ENCODE measurements at regions not wholly inside any gene's neighbourhood (a gene's known extent, or its start where the extent isn't known, plus 50 kb on each side); places are given as distances from the start of the nearest gene placed in this dataset.
"Not testable (repeated sequence)": the region's sequence is repeated elsewhere in the genome, so short reads cannot be mapped to it uniquely, and the experiment has no call there.

DNA sequence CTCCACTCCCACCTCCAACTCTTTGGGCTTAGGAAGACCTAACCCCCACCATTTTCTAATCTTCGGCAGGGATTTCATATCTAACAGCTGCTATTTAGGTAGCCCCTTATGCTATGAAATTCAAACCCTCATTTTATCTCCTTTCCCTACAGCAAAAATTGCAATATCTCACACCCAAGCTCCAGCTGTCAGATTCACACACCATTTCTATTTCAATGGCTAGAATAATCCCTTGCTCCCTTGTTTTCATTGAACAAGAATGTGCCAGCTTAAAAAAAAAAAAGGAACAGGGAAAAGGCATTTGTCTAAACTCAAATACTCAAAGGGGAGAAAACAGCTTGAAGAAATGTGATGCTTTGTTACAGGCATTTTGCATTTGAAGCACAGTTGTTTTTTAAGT lies 850.6 kb upstream of the ACVR2A start:
- no peak for DNase-seq

DNA sequence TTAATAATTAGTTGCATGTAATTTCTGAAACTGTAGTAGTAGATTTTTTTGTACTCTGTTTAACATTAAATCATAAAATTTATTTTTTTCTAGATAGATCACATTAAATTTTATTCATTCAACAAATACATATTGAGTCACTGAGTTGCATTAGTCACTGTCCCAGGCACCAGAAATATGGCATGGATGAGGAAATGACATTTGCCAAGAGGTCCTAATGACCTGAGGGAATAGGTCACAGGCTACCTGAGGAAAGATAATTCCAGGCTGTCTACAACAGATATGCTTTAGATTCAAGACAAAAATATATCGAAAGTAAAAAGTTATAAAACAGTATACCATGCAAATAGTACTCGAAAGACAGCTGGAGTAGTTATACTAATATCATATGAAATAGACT lies 852.4 kb upstream of the ACVR2A start:
- no peak for DNase-seq

DNA sequence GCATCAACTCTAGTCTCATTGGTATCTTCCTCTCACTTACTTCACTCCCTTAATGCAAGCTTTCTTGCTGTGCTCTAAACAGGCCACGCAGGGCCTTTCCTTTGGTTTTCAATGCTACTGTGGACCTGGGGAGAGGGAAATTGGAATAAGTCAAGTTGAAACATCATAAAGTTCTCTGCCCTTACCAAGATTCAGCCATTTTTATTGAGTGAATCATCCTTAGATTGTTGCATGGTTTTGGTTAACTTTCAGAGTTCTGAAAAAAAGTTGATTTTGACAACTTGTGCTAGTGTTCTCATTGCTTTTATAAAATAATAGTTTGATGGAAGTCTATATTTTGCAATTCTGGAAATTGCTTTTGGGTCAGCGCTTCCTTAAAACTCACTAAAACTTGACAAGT lies 852.8 kb upstream of the ACVR2A start:
- DNase-seq, result no peak

DNA sequence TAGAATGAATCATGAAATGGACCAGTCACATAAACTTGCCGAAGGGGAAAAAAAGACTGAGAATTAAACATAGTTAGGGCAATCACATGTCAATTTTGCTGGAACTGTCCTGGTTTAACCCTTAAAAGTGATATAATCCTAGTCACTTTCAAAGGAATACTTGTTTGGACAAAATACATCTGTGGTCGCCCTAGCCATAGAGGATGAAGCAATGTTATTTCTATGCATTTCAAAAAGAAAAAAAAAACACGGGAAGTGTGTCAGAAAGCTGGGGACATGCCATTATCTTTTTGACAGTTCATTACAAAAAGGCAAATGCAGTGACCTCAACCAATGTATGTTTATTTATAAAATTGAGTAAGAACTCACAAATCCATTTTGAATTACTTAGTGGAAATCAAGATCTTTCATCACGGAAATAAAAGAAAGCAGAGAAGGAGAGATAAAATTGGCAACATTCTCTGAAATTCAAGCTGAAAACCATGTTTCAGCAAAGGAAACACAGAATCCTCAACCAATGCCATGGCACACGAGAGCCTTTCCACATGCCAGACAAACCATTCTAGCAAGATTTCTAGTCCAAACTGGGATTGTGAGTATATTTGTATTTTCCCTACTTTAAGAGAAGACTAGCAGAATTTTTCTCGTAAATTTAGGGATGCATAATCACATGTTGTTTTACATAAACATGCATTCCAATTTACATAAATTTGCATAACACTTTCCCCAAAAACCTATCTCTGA lies 854.3 kb upstream of the ACVR2A start:
- DNase-seq, result no peak

DNA sequence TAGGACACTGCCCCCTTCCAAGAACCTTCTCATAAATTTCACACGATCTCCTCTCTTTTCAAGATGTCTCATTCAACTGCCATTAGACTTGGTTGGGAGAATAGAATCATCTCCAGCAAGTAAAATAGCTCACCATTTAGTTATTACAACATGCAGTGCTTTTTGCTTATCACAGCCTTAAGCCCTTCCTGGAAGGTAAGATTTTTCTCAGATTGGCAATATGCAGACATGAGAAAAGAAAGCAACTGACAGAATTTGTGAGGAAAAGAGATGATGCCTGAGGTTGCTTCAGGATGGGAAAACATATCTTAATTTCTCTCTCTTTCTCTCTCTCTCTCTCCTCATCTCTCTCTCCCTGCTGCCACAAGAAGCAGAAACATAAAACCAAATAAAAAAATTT lies 855.1 kb upstream of the ACVR2A start:
- no peak for DNase-seq

DNA sequence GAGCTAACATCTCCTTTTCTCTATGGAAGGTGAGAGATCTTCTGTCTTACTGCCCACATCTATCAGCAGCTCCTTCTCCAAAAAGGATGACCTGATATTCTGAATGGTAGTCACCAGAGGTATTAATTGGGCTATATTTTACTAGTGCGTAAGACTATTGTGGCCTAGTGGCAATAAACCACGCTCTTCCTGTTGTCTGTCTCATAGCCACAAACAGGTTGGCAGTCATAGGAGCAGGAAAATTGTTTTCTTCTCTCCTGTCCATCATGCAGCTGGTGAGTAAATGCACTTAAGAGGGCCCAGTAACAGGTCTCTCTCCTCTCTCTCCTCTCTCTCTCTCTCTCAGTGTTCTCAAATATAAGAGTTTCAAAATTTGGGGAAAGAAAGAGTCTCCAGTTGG lies 856.8 kb upstream of the ACVR2A start:
- no peak for DNase-seq

DNA sequence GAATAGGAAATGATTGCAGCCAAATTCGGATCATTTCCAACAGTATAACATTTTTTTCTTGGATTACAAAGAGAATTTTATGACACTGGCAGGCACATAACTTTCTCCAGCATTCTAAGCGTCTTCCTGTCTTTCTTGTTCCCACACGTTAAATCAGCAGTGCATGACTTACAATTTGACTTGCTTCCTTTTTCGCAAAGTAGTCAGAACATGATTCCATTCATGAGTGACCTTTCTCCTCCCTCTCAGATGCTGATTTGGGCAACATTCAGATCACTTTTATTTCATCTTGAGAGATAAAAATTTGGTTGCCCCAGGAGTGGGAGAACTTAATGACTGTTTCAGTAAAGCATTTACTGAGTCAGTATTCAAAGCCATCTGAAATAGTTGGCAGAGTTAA lies 858.7 kb upstream of the ACVR2A start:
- no peak for DNase-seq

DNA sequence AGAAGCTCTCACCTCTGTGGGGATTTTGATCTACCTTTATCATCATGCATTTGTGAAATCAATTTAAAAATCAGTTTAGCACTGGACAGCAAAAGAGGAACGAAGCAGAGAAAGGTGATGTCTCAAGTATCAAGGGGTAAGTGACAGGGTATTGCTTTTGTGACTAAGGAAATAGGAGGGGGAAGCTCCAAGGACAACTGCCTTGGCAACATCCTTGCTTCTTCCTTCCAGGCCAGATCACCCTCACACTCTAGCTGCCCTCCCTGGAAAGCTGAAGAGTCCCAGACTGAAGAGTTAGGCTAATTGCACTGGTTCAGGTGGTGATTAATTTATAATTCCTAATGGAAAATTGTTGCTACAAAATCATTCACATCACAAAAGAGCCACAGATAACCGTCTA lies 859.1 kb upstream of the ACVR2A start:
- DNase-seq, result no peak

DNA sequence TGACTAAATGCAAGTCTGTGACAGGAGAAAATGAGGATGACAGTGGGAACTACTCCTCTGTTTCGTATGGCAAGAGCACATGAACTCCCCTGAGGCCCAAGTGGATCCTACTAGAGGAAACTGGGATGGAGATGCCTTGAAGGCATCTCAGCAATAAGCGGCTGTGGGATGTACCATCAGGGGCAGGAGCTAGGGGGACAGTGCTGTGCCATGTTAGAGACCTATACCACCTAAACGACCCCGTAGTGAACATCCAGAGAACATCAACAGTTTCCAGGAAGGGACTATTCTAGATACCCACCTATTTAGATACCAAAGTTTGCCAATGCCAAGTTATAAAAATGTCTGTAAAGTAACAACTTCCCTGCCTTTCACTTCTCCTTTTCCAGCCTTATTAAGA lies 860.8 kb upstream of the ACVR2A start:
- no peak for DNase-seq

DNA sequence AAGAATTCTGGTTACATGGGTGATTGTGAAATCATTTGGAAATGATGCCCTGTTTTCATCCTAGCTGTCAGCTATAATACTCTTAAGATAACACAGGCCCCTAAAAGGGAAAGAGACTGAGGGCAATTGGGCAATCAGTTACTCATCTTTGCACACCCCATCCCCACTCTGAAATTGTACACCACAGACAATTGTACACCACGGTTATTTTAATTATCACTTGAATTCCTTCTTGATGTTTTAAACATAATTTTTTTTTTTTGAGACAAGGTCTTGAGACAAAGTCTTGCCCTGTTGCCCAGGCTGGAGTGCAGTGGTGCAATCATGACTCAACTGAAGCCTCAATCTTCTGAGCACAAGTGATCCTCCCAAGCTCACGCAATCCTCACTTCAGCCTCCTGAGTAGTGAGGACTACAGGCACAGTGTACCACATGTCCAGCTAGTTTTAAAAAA lies 862.4 kb upstream of the ACVR2A start:
- no peak for DNase-seq

DNA sequence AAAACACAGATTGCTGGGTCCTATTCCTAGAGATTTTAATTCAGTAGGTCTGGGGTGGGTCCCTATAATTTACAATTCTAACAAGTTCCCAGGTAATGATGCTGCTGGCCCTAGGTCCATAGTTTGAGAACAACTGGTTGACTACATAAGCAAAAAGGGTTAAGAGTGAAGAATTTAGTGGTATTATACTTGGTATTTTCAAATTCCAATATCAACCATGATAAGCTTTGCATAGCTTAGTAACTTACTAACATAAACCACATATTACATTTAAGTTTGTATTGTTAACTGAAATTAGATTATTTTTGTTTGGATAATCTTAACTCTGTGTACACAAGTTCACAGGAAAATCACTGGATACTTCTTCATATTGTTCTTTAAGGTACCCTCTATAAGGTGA lies 862.9 kb upstream of the ACVR2A start:
- DNase-seq, result no peak

DNA sequence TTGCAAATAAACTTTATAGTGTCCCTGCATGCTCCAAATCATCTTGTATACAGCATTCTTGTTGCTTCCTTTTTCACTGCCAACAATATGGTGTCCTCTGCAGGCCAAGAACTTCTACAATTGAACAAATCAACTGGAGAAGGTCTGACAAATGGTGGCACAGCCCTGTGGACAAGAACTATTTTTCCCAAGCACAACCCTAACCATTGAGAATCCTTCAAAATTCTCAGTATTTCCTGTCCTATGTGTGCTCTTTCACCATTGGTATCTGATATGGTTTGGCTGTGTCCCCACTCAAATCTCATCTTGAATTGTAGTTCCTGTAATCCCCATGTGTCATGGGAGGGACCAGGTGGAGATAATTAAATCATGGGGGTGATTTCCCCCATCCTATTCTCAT lies 865.1 kb upstream of the ACVR2A start:
- no peak for DNase-seq

DNA sequence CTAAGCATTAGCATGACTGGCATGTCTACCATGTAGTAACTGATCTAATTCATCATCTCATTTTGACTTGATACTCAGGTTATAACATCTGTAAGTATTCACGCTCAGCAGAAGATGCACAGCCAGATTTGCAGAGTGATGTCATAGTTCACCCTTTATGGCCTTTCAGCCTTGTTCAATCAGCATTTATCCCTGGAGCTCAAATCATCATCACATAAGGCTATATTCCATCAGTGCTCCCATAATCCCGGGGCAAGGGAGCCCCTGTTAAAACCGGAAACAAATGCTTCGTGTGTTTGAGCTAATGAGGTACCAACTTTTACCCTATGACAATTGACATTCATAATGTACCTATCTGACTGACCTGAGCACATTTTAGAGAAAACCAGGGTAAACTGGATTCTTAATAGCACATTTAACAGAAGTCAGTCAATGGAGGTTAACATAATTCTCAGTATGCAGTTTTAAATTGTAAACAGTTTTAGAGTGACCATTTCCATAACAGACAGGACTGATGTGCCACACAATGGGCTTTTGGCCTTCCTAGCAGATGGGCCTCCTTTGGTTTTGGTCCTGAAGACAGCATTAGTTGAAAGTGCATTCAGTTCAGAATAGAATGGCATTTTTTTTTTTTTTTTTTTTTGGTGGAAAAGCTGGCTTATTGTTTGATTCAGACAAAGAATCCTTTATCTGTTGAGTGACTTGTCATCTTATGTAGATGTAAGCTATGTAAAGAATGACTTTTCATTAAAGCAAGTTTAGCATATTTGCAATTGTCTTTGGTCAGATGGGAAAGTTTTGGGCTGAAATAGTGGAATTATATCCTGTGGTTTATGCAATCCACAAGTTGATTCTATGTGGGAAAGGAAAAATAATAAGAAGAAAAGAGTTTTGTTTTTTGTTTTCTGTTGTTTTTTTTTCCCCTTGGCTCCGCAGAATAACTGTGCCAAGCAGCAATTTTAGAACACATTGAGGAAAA lies 866.0 kb upstream of the ACVR2A start:
- DNase-seq, result no peak

DNA sequence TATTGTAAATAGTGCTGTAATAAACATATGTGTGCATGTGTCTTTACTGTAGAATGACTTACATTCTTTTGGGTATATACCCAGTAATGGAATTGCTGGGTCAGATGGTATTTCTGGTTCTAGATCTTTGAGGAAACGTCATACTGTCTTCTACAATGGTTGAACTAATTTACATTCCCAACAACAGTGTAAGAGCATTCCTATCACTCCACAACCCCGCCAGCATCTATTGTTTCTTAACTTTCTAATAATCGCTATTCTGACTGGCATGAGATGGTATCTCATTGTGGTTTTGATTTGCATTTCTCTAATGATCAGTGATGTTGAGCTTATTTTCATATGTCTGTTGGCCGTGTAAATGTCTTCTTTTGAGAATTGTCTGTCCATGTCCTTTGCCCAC lies 873.8 kb upstream of the ACVR2A start:
- DNase-seq, result not testable (repeated sequence)

DNA sequence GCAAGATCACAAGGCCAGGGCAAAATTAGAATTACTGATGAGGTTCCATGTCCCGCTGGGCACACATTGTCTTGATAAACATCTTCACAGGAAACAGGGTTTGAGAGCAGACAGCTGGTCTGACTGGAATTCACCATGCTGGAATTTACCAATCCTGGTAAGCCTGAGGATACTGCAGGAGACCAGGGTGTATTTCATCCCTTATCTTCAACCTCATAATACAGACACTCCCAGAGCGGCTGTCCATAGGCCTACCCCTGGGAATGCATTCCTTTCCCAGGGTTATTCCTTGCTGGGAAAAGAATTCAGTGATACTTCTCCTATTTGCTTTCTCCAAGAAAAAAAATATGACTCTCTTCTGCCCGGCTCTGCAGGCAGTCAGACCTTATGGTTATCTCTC lies 875.1 kb upstream of the ACVR2A start:
- DNase-seq, result not testable (repeated sequence)

DNA sequence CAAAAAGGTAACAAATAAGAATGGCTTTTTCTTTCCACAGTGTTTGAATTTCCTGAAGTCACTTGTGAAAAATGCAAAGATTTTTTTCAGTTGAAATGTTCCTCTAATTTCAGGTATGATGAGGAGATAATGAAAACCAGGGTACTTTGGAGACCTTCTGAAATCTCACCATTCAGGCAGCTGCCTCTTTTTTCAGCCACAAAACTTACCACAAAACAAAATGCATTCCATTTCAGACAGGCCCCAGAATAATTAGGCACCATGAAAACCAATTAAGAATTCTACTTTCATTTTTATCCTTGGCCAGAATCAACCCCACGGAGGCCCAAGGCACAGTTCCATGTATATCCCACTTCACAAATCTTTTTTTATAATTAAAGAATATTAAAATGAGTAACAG lies 880.3 kb upstream of the ACVR2A start:
- DNase-seq, result no peak

DNA sequence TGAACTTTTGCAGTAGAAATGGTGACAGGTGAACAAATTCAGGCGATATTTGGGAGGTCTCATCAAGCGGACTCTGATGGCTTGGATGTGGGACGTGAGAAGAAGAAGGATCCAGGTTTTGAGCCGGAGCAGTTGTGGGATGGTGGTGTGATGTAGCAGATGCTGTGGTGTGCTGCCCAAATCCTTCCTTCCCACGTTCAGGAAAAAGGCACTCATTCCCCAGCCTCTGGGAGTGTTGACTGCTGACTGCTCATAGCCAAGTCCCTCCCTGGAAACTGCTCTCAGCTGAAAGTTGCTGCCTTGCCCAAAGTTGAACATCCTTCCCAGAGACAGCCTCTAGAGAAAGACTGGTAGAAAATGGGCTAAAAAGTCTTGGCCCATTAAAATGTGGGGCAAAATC lies 890.3 kb upstream of the ACVR2A start:
- no peak for DNase-seq

DNA sequence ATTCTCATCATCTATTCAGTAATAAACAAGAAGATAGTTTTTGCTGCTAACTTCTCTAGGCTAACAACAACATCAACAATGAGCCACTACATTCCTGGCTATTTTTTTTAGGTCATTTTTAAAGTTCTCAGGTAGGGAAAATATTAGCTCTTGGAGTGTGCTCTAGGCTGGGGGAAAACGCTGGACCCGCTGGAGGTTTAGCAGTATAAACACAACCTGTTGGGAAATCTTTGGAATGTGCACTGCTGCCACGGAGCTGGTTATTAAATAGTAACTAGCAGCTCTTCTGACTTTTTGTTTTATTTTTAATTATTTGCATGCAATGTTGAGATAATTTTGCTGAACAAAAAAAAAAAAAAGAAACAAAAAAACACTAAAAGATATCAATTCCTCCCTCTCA lies 892.1 kb upstream of the ACVR2A start:
- no peak for DNase-seq

DNA sequence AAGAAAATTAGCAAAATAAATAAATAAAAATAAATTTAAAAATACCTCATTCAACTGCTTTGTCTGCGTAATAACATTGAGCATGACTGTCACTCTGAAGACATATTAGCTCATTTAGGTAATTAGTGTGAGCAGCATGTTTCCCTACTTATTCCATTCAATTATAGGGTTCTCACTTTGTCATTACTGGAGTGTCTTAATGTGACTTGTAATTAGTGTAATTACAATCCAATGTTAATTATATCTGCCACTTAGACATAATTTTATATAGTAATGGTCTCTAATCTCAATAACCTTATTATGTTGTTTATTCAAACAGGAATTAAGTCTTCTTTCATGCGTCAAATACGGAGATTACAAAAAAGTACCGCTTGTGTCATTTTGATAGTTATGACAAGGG lies 893.9 kb upstream of the ACVR2A start:
- no peak for DNase-seq

DNA sequence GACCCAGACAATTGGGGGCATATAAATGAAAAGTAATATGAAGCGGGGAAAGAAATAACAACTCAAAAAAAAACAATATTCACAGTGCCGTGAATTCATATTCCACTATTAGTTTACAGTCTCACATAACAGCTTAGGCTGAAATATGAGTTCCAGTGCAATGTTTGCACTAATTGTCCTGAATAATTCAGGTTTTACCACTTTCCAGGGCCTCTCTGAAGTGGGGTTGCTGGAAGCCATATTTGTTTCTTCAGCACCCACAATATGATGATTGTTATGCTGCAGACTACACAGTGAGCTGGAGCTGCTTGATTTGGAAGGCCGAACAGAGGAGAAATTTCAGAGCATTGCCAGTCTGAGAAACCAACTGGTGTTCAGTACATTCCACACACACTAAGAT lies 894.5 kb upstream of the ACVR2A start:
- DNase-seq, result no peak

DNA sequence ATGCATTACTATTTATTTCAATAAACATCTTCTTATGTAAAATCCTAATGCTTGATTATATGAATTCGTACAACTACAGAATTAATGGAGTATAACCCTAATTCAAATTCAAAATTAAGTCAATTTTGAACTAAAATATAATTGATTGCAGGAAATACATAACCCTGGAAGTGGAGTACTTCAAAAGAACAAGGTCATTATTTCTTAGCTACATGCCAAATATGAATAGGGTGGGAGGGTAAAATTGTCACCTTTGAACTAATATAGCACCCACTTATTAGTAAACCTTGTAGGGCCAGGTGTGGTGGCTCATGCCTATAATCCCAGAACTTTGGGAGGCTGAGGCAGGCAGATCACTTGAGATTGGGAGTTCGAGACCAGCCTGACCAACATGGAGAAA lies 895.4 kb upstream of the ACVR2A start:
- no peak for DNase-seq

DNA sequence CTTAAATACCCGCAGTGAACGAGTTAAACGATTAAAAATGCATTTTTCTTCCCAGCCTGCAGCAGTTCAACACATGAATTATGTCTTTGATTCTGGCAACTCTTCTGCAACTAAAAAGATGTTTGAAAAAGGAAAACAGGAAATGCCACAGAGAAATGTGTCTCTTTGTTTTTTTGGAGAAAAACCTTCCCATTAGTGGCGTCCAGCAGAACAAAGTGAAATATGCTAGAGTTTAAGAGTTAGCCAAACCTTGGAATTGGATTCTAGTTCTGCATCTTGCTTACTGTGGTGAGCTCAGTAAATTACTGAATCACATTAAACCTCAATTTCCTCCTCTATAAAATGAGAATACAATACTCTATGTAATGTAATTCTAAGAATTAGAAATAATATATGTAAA lies 900.2 kb upstream of the ACVR2A start:
- no peak for DNase-seq

DNA sequence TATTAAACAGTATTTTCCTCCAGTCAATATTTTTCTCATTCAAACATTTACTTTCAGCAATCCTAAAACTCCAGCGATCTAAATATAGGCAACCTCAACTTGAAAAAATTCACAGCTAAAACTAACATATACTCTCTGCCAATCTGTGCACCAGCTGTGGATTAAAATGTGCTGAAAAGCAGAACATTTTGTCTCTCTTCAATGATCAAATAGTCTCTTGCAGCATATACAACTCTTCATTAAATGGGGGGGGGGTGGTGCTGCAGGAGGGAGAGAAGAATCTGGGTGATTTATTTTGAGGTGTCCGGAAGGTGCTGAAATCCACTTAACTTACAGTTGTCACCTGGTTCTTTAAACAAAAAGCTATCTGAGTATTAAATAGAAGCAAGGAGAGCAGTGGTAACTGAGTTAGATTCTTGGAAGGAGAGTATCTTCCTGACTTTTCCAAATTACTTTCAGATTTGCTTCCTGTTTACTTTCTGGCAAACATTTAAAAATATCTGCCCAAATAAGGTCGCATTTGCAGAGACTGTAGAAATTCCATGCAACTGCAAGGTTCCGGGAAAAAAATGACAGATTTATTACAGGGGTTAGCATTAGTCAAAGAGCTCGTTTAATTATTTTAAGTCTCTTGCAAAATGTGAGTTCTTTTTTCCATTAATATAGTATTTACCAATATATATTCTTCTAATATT lies 904.7 kb upstream of the ACVR2A start:
- no peak for DNase-seq

DNA sequence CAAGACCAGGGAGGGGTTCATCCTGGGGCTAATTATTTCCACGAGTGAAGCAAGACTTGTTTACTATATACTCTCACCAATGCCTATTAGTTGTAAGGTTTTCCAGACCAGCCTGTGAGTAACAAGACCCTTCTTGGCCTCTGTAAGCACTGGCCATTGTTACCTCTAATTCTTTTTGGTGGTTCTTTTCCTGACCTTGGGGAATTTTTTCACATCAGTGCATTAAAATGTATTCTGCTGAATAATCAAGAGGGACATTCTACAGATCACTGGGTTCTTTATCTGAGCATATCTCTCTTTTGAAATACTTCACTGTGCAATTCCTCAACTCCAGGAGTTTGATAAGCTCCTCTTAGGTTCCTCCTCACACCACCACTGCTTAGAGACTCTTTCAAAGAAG lies 909.9 kb upstream of the ACVR2A start:
- no peak for DNase-seq
